ENCODE measurements at regions not wholly inside any gene's neighbourhood (a gene's known extent, or its start where the extent isn't known, plus 50 kb on each side); places are given as distances from the start of the nearest gene placed in this dataset.

- TF ChIP-seq ZNF367 (CRISPR knock-in tag; IDR thresholded peaks at IDR 0.05; ENCODE audit: borderline replicate concordance) = no peak
- TF ChIP-seq, protein P1, sequence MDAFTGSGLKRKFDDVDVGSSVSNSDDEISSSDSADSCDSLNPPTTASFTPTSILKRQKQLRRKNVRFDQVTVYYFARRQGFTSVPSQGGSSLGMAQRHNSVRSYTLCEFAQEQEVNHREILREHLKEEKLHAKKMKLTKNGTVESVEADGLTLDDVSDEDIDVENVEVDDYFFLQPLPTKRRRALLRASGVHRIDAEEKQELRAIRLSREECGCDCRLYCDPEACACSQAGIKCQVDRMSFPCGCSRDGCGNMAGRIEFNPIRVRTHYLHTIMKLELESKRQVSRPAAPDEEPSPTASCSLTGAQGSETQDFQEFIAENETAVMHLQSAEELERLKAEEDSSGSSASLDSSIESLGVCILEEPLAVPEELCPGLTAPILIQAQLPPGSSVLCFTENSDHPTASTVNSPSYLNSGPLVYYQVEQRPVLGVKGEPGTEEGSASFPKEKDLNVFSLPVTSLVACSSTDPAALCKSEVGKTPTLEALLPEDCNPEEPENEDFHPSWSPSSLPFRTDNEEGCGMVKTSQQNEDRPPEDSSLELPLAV (CRISPR knock-in tag; conservative IDR thresholded peaks at IDR 0.05; ENCODE audit: low read depth) = no peak
- TF ChIP-seq ATRX (CRISPR knock-in tag; IDR thresholded peaks at IDR 0.05; ENCODE audit: borderline replicate concordance) = no peak
- no peak for TF ChIP-seq THAP11 (CRISPR knock-in tag; IDR thresholded peaks at IDR 0.05)
- no peak for TF ChIP-seq TBP (CRISPR knock-in tag; IDR thresholded peaks at IDR 0.05)
- peak; percentile 40; the same call in 1 of the 2 replicates for TF ChIP-seq NR2F6 (IDR thresholded peaks at IDR 0.05)
- TF ChIP-seq NR2F6 (CRISPR knock-in tag; IDR thresholded peaks at IDR 0.05) = no peak
- no peak for TF ChIP-seq ZNF260 (CRISPR knock-in tag; IDR thresholded peaks at IDR 0.05; ENCODE audit: borderline replicate concordance, low read depth)
- no peak for TF ChIP-seq KDM5A (IDR thresholded peaks at IDR 0.05; ENCODE audit: borderline replicate concordance, low read length)
- TF ChIP-seq NCOA1 (CRISPR knock-in tag; IDR thresholded peaks at IDR 0.05) = no peak
- TF ChIP-seq TAF15 (IDR thresholded peaks at IDR 0.05; ENCODE audit: low read depth, low read length, poor library complexity, severe bottlenecking) = no peak
- TF ChIP-seq GATA4 (IDR thresholded peaks at IDR 0.05; ENCODE audit: borderline replicate concordance, low read depth) = no peak
- no peak for TF ChIP-seq SMC3 (IDR thresholded peaks at IDR 0.05; ENCODE audit: low read length)
- no peak for TF ChIP-seq PHF20 (CRISPR knock-in tag; IDR thresholded peaks at IDR 0.05)
- TF ChIP-seq ZBTB38 (CRISPR knock-in tag; IDR thresholded peaks at IDR 0.05) = no peak
- TF ChIP-seq FUBP1 (CRISPR knock-in tag; IDR thresholded peaks at IDR 0.05; ENCODE audit: borderline replicate concordance) = no peak
- no peak for TF ChIP-seq MLX (CRISPR knock-in tag; IDR thresholded peaks at IDR 0.05)
- TF ChIP-seq ZNF564 (CRISPR knock-in tag; IDR thresholded peaks at IDR 0.05) = peak; percentile 86; the same call in 1 of the 2 replicates
- no peak for TF ChIP-seq ZNF251 (CRISPR knock-in tag; IDR thresholded peaks at IDR 0.05)
- TF ChIP-seq HOXA5 (CRISPR knock-in tag; IDR thresholded peaks at IDR 0.05) = no peak; the same call in 1 of the 2 replicates
- TF ChIP-seq PLSCR1 (CRISPR knock-in tag; IDR thresholded peaks at IDR 0.05; ENCODE audit: borderline replicate concordance) = no peak
- TF ChIP-seq PAWR (CRISPR knock-in tag; IDR thresholded peaks at IDR 0.05; ENCODE audit: borderline replicate concordance) = no peak
- no peak for TF ChIP-seq GMEB2 (CRISPR knock-in tag; IDR thresholded peaks at IDR 0.05; ENCODE audit: low read depth)
- TF ChIP-seq RBAK (CRISPR knock-in tag; IDR thresholded peaks at IDR 0.05) = no peak
- no peak for TF ChIP-seq ZNF496 (CRISPR knock-in tag; IDR thresholded peaks at IDR 0.05; ENCODE audit: insufficient replicate concordance)
Observed at GRCh38 chr20:22465622-22466446, 118.5 kb downstream of the FOXA2 start (continued).

Measured in HepG2 (cell line).